Middle frontal gyrus (tissue), 1 donor: ENCODE measurements at regions not wholly inside any gene's neighbourhood (a gene's known extent, or its start where the extent isn't known, plus 50 kb on each side); places are given as distances from the start of the nearest gene placed in this dataset.
"Not testable (repeated sequence)": the region's sequence is repeated elsewhere in the genome, so short reads cannot be mapped to it uniquely, and the experiment has no call there.

Experiments used
- DNase-seq: peaks from one replicate; pipeline ENCODE4 v3.0.0-alpha.2; 2015; ENCODE audit warnings: low spot score; ENCODE audit errors: extremely low spot score

GRCh38 chr21:23806966-23807548 lies 1800.2 kb downstream of the MRPL39 start:
- DNase-seq = not testable (repeated sequence)

GRCh38 chr21:23804866-23805265 lies 1802.4 kb downstream of the MRPL39 start:
- no peak for DNase-seq

GRCh38 chr21:23801292-23801691 lies 1806.0 kb downstream of the MRPL39 start:
- no peak for DNase-seq

DNA sequence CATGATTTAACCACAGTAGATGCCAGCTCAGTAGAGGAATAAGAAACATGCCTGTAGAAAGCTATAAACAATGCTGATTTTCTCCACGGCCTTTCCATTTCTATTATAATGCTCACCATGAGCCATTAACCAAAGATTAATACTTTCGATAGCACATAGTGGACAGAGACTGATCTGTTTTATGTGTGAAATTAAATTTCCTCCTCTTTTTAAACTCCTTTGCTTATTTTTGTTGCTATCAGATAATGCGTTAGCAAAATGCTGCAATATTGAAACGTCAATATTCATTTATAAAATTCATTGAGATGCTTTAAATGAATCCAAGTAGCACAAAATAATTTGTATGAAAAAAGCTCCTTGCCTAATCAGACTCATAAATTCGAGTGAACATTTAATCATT lies 1807.9 kb downstream of the MRPL39 start:
- no peak for DNase-seq

DNA sequence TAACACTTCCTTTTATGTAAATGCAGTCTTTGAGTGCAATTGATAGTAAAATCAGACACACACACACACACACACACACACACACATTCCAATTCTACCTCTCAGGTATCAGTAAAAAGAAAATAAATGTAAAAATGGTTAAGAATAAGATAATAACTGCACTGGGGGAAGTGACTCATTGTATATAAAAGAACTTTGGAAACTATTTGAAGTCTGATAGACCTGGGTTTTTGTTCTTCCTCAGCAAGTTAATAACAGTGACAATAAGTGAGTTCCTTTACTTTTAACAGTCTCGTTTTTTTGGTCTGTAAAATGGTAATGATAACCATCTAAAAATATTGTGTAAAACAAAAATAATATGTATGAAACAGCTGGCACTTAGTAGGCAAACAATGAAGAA lies 1815.0 kb downstream of the MRPL39 start:
- DNase-seq = no peak

DNA sequence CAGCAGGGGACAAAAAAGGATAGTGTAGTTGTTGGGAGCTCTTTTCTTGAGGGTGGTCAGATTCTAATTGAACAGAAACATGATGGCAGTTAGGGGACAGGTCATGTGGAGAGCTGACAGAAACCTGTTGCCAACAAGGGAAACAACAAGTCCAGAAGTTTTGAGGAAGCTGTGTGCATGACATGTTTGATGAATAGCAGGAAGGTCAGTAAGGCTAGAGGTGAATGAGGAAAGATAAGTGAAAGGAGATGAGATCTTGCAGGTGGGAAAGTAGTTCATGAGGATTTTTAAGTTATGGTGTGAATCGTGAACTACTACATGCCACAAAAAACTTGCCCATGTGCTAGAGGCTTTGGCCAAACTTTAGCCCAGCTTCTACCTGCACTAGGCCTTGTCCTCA lies 1817.4 kb downstream of the MRPL39 start:
- DNase-seq = no peak

DNA sequence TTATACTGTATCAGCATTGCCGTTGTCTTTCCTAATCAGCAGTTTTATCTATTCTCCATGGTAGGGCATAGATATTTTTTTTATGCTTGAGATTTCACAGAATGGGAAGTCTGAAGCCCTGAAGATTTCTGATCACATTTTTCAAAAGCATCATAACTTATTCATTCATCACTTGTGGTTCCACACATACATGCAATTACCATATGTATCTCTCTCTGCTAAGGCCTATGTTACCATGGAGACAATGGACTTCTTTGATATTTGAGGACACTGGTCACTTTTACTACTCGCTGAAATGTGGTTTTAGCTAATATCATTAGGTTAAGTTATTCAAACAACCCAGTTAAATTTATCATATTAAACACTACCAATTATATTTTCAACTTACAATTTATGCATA lies 1827.0 kb downstream of the MRPL39 start:
- DNase-seq = no peak

GRCh38 chr21:23743821-23744220 lies 1863.5 kb downstream of the MRPL39 start:
- DNase-seq = no peak

DNA sequence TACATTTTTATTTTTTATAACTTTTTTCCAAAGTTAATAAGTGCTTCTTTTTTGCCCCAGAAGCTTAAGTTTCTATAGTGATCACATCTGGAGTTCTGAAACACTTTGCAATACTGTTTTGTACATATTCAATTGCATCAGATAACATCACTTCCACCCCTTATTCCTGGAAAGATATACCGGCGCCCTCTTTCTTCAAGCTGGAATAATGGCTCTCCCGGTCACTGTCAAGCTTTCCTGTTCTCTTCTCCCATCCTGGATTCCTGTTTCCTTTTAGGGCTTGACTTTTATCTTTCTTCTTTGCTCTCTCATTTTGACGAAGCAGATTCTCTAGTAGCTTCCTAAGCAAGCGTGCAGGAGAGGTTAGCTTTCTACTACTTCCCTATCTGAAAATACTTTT lies 1866.8 kb downstream of the MRPL39 start:
- DNase-seq = no peak

GRCh38 chr21:23732776-23733175 lies 1874.5 kb downstream of the MRPL39 start:
- no peak for DNase-seq

DNA sequence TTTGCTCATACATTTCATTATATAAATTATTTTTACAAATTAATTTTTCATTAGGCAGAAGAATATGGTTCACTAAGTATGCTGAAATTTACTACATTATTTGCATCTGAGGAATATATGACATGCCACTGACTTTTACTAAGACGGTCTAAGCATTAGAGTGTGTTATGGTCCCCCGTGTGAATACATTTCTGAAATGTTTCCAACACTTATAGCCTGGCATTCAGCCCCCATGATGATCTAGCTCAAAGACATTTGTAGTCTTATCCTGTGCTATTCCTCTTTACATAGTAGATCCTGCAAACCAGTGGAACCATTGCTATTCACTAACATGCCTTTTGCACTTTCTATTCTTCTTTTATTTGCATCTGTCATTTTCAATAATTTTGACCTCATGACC lies 1878.0 kb downstream of the MRPL39 start:
- no peak for DNase-seq

DNA sequence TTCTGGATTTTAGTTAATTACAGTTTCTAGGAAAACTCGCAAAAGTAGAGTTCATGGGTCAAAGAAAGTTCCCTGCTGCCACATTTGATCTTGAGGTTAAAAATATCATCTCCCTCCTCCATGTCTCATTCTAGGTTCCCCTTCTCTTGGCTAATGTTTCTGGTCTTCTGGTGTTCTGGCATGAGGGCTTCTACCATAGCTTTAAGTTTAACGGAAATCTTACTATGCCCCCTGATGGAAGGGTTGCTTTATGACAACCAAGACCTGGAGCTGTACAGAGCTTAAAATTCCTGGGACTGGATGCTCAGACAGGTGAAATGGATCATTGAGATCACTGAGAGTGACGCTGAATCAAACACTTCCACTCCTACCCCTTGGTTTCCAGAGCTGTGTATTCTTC lies 1881.7 kb downstream of the MRPL39 start:
- DNase-seq = no peak

- no peak for DNase-seq
These were observed 1888.6 kb downstream of the MRPL39 start for GRCh38 chr21:23718446-23719285.

GRCh38 chr21:23712166-23712565 lies 1895.1 kb downstream of the MRPL39 start:
- DNase-seq = no peak

GRCh38 chr21:23706431-23706830 lies 1900.8 kb downstream of the MRPL39 start:
- DNase-seq = no peak

GRCh38 chr21:23699402-23699801 lies 1907.9 kb downstream of the MRPL39 start:
- no peak for DNase-seq

DNA sequence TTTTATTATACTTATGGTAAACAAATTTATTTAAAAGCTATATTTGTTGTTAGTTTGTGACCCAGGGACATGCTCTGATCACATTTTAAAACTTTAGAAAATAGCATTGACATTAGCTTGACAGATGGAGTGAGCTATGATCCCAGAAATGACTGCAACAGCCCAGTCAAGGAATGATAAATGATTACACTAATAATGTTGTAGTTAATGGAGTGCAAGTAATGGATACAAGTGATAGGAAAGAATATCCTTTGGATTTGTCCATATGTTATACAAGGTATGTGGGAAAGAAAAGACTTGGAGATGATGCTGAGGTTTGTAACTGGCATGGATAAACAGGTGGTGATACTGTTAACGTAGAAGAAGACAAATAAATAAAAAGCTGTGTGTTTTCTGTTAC lies 1908.7 kb downstream of the MRPL39 start:
- no peak for DNase-seq

DNA sequence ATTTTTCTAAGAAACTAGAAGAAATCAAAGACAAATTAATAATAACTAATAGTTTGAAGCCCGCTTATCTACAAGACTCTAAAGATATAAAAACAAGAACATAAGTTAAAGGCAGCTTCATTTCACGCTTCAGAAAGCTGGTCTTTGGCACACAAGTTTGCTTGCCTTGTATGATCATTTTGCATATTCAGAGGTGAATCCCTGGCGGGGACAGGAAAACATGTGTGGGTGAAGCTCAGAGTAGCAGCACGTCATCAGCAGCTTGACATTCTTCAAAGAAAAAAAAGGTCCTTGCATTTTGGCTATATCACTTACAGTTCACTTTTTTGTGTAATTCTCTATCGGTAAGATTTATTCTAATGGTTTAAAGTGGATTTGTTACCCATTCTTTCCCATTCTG lies 1911.8 kb downstream of the MRPL39 start:
- no peak for DNase-seq

DNA sequence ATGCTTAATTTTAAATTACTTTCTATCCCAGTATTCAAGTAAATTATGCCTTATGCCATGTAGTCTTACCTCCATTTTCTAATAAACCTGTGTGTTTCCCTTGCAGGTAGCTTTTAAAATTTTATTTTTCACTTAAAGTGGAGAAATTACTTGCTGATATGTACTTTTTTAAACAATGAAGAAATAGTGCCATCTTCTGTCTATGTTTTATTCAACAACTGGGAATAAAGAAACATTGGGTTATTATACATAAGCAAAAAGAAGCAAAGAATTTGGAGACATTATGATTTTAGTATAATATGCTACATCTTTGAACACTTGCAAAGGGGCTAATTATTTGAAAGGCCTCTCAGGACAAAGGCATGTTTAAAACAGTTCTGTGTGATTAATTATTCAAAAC lies 1912.9 kb downstream of the MRPL39 start:
- no peak for DNase-seq

DNA sequence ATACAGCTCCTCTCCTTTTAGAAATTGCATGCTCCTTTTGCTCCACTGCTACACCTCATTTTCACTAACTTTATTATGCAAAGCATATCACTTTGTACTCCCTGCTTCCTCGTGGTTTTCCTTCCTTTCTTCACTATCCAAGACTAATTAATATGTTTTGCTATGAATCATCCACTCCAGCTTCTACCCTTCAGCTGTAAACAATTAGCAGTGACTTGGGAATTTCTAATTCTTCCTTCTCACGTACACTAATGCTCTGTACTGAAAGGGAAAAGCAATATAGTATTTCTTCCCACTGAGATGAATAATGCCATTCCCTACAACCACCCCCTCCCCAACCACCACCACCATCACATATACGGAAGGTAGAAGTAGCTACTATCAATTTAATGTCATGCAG lies 1917.0 kb downstream of the MRPL39 start:
- no peak for DNase-seq

DNA sequence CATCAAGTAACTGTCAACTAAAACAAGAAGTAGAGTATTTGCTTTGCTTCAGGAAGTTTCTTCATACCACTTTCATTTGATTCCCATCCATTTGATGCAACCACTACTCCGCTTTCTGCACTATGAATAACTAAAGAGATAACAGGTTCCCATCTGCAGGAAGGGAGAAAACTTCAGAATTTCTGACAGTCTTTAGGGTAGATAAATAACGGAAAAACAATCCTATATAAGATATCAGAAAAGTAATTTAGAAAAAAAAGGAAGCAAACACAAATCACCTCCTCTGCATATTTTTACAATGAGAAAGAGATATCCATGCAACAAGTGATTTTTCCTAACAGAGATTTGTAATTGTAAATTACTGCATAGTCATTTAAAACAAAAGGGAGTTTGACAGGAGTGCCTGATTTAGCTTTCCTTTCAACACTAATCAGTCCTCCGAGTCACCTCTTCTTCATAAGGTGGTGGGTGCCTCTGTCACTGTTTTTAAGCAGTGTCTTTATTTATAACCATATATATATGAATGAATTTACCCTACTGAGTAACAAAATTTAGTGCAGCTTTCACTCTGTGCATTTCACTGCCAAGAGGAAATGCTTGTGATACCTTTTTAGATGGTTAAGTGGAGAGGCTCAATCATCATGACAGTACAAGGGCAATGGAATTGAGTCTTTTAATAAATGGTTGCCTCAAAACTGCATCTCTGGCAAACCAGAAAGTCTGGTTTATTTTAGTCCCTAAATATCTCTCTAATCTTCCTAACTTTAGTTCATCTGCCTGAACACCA lies 1920.4 kb downstream of the MRPL39 start:
- no peak for DNase-seq

- DNase-seq = peak; percentile 16
These were observed 1922.8 kb downstream of the MRPL39 start for GRCh38 chr21:23684431-23684830.
